ENCODE measurements at regions not wholly inside any gene's neighbourhood (a gene's known extent, or its start where the extent isn't known, plus 50 kb on each side); places are given as distances from the start of the nearest gene placed in this dataset.
"Not testable (repeated sequence)": the region's sequence is repeated elsewhere in the genome, so short reads cannot be mapped to it uniquely, and the experiment has no call there.

DNA sequence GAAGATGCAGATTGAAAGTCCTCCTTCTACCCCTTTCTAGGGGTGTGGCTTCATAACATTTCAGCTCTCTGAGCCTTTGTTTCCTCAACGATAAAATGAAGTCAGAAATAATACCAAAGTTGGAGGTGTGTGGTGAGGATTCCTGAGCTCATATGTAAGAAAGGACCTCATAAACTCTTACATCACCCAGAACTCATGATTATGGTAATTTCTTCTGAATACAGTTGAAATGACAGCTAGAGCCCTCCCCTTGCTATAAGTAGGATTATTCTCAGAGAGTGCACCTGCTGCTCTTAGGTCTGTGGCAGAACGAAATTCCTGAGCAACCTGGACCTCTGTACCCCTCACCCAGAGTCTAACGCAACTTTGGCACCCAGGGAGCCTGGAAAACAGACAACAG, 291.4 kb upstream of the KLF4 start:
- WGBS, 2 donors: 0 to 64% methylated on average over 1 to 3 of the region's 3 CpGs
- H3K27ac ChIP-seq: no peak overlapping the region
- intact Hi-C loops (cut with DNase I): no loop called here
- H3K9me3 ChIP-seq: no peaks in the 10 kb centered on the region
- no peak for DNase-seq
- no peaks in the 10 kb centered on the region for H3K27me3 ChIP-seq
- H3K4me3 ChIP-seq: no peak overlapping the region
- no peaks in the 10 kb centered on the region for H3K36me3 ChIP-seq
- TF ChIP-seq, protein P1, sequence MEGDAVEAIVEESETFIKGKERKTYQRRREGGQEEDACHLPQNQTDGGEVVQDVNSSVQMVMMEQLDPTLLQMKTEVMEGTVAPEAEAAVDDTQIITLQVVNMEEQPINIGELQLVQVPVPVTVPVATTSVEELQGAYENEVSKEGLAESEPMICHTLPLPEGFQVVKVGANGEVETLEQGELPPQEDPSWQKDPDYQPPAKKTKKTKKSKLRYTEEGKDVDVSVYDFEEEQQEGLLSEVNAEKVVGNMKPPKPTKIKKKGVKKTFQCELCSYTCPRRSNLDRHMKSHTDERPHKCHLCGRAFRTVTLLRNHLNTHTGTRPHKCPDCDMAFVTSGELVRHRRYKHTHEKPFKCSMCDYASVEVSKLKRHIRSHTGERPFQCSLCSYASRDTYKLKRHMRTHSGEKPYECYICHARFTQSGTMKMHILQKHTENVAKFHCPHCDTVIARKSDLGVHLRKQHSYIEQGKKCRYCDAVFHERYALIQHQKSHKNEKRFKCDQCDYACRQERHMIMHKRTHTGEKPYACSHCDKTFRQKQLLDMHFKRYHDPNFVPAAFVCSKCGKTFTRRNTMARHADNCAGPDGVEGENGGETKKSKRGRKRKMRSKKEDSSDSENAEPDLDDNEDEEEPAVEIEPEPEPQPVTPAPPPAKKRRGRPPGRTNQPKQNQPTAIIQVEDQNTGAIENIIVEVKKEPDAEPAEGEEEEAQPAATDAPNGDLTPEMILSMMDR (IDR thresholded peaks at IDR 0.05): no peak
- no peak for TF ChIP-seq POLR2A (IDR thresholded peaks at IDR 0.05)
- H3K4me1 ChIP-seq: no peaks in the 10 kb centered on the region

DNA sequence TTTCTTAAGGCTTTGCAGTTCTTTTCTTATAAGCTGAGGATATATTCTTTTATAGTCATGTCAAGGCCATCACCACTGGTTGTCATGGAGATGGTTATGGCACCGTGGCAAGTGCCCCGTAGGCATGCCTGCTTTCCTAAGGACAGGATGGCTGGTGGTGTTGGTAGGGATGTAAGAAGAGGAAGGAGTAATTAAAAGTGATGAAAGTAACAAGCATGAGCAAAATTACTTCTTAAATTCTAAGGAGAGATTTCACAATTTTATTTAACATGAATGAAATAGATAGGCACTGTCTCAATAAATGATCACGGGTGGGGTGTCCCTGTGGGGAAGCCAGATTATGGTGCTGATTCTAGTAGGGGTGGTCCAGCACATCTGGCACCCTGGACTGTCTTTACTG, 290.2 kb upstream of the KLF4 start:
- intact Hi-C loops (cut with DNase I): no loop called here
- DNase-seq: no peak
- Histone ChIP-seq H3K4me3 (no peak overlapping the region), H3K4me1 (no peaks in the 10 kb centered on the region), H3K9me3 (no peaks in the 10 kb centered on the region), H3K27ac (no peak overlapping the region), H3K27me3 (no peaks in the 10 kb centered on the region), H3K36me3 (no peaks in the 10 kb centered on the region)
- TF ChIP-seq, protein P1 (IDR thresholded peaks at IDR 0.05): no peak
- no peak for TF ChIP-seq POLR2A (IDR thresholded peaks at IDR 0.05)
- WGBS, 2 donors: 58 to 76% methylated on average over 3 of the region's 3 CpGs

DNA sequence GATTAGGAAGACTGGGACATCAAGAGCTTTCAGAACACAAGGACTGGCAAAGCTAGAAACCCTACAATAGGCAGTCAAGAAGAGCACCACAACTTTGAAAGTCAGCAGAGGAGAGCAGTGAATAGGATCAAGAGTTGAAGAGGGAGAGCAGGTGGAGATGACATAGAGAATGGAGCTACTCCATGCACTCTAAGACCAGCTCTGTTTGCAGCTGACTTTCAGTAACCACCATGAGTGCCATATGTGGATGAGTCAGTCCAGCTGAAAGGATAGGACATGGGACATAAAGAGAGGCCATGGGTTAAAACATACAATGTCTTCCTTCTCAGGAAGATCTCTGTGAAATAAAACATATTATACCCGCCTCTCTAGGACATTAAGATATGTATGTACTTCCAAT, 289.1 kb upstream of the KLF4 start:
- no peak for DNase-seq
- intact Hi-C loops (cut with DNase I): no loop called here
- 82 to 92% methylated on average over 1 of the region's 1 CpG for WGBS, 2 donors
- H3K9me3 ChIP-seq: no peaks in the 10 kb centered on the region
- H3K27me3 ChIP-seq: no peaks in the 10 kb centered on the region
- TF ChIP-seq POLR2A (IDR thresholded peaks at IDR 0.05): no peak
- TF ChIP-seq, protein P1 (IDR thresholded peaks at IDR 0.05): no peak
- H3K27ac ChIP-seq: no peak overlapping the region
- H3K4me3 ChIP-seq: no peak overlapping the region
- H3K4me1 ChIP-seq: no peaks in the 10 kb centered on the region
- H3K36me3 ChIP-seq: no peaks in the 10 kb centered on the region

DNA sequence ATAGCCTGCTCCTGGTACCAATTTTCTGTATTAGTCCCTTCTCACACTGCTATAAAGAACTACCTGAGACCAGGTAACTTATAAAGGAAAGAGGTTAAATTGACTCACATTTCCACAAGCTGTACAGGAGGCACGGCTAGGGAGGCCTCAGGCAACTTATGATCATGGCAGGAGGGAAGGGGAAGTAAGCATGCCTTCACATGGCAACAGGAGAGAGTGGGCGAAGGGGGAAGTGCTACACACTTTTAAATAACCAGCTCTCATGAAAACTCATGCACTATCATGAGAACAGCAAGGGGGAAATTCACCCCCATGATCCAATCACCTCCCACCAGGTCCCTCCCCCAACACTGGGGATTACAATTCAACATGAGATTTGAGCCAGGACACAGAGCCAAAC, 284.5 kb upstream of the KLF4 start:
- H3K27me3 ChIP-seq; H3K4me1 ChIP-seq; DNase-seq; H3K4me3 ChIP-seq; H3K36me3 ChIP-seq; intact Hi-C loops (cut with DNase I); H3K27ac ChIP-seq; H3K9me3 ChIP-seq: not testable (repeated sequence)
- WGBS, 2 donors: 55 to 81% methylated on average over 2 of the region's 2 CpGs

DNA sequence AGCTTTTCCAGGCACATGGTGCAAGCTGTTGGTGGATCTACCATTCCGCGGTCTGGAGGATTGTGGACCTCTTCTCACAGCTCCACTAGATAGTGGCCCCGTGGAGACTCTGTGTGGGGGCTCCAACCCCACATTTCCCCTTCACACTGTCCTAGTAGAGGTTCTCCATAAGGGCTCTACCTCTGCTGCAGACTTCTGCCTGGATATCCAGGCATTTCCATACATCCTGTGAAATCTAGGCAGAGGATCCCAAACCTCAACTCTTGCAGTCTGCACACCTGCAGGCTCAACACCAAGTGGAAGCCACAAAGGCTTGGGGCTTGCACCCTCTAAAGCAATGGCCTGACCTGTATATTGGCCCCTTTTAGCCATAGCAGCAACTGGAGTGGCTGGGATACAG, 283.4 kb upstream of the KLF4 start:
- H3K9me3 ChIP-seq: peaks cover 0 to 7% (median 0%) of the 10 kb centered on the region in 3 donors
- 90% methylated on average over 3 of the region's 3 CpGs; no CpG with 5 or more reads in 1 of the 2 donors for WGBS, 2 donors
- TF ChIP-seq POLR2A (IDR thresholded peaks at IDR 0.05): no peak
- TF ChIP-seq, protein P1 (IDR thresholded peaks at IDR 0.05): no peak
- DNase-seq: no peak
- H3K27ac ChIP-seq: no peak overlapping the region
- H3K4me3 ChIP-seq: no peak overlapping the region
- intact Hi-C loops (cut with DNase I): no loop called here
- H3K36me3 ChIP-seq: no peaks in the 10 kb centered on the region
- no peaks in the 10 kb centered on the region for H3K4me1 ChIP-seq
- no peaks in the 10 kb centered on the region for H3K27me3 ChIP-seq

DNA sequence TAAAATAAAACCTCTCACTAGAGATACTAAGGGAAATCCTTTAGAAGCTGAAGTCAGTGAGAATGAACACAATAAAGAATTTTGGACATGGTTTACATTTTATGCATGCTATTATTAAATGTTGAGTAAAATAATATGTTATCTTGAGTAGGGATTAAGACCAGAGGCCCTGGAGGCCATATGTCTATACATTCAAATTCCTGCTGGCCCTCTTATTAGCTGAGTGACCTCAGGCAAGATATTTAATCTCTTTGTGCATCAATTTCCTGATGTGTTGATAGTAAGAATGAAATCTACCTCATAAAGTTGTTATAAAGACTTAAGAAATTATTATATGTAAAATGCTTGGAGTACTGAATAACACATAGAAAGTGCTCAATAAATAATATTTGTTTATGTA, 281.1 kb upstream of the KLF4 start:
- H3K9me3 ChIP-seq: peaks cover 0 to 7% (median 0%) of the 10 kb centered on the region in 3 donors
- TF ChIP-seq, protein P1 (IDR thresholded peaks at IDR 0.05): no peak
- TF ChIP-seq POLR2A (IDR thresholded peaks at IDR 0.05): no peak
- intact Hi-C loops (cut with DNase I): no loop called here

More for the DNA sequence above, 281.1 kb upstream of the KLF4 start:
- DNase-seq: no peak
- H3K27me3 ChIP-seq: no peaks in the 10 kb centered on the region
- H3K36me3 ChIP-seq: no peaks in the 10 kb centered on the region
- H3K27ac ChIP-seq: no peak overlapping the region
- no peak overlapping the region for H3K4me3 ChIP-seq
- no peaks in the 10 kb centered on the region for H3K4me1 ChIP-seq
